Smooth muscle cell (in vitro differentiated cells): ENCODE measurements at regions not wholly inside any gene's neighbourhood (a gene's known extent, or its start where the extent isn't known, plus 50 kb on each side); places are given as distances from the start of the nearest gene placed in this dataset.

Experiments used
- DNase-seq: peaks from one replicate; lab custom pipeline; 2025; ENCODE audit not compliant: unreplicated experiment; lab: John Stamatoyannopoulos, UW
- H2AFZ ChIP-seq: fragments of 200-600 bp; sonication (generic); 2 replicates; pipeline ENCODE4 v1.6.0; 2016; ENCODE audit warnings: antibody characterized with exemption, low read depth, mild to moderate bottlenecking
- H3F3A ChIP-seq: fragments of 200-600 bp; sonication (generic); 2 replicates; pipeline ENCODE4 v1.6.0; 2017; ENCODE audit warnings: antibody characterized with exemption, low read depth
- H3K27ac ChIP-seq: fragments of 200-600 bp; sonication (generic); 2 replicates; pipeline ENCODE4 v1.5.1; 2016; ENCODE audit warnings: low read depth, mild to moderate bottlenecking
- H3K27me3 ChIP-seq: fragments of 200-600 bp; sonication (generic); 2 replicates; pipeline ENCODE4 v1.6.1; 2016; ENCODE audit warnings: low read depth, mild to moderate bottlenecking
- H3K36me3 ChIP-seq: fragments of 200-600 bp; sonication (generic); 2 replicates; pipeline ENCODE4 v1.5.1; 2016; ENCODE audit warnings: low read depth
- H3K4me1 ChIP-seq: fragments of 200-600 bp; sonication (generic); 2 replicates; pipeline ENCODE4 v1.5.1; 2016; ENCODE audit warnings: low read depth
- H3K4me2 ChIP-seq: fragments of 200-600 bp; sonication (generic); 2 replicates; pipeline ENCODE4 v1.6.0; 2016; ENCODE audit warnings: mild to moderate bottlenecking
- H3K4me3 ChIP-seq: fragments of 200-600 bp; sonication (generic); 2 replicates; pipeline ENCODE4 v1.5.1; 2016; ENCODE audit warnings: mild to moderate bottlenecking
- H3K79me2 ChIP-seq: fragments of 200-600 bp; sonication (generic); 2 replicates; pipeline ENCODE4 v1.6.0; 2016; ENCODE audit warnings: low read depth, mild to moderate bottlenecking
- H3K9ac ChIP-seq: fragments of 200-600 bp; sonication (generic); 2 replicates; pipeline ENCODE4 v1.6.0; 2016; ENCODE audit warnings: low read depth
- H3K9me3 ChIP-seq: fragments of 200-600 bp; sonication (generic); replicated peaks from 2 replicates; pipeline ENCODE4 v1.5.1; 2016; ENCODE audit warnings: low read depth
- H4K20me1 ChIP-seq: fragments of 200-600 bp; sonication (generic); 2 replicates; pipeline ENCODE4 v1.6.0; 2016; ENCODE audit warnings: low read depth
- CTCF ChIP-seq: fragments of 200-600 bp; sonication (generic); IDR thresholded peaks from 2 replicates; pipeline ENCODE4 v1.5.1; 2017; ENCODE audit warnings: borderline replicate concordance, mild to moderate bottlenecking, antibody characterized with exemption; ENCODE audit not compliant: insufficient read depth, poor library complexity, severe bottlenecking
- WGBS: methylation state at CpG from one replicate; pipeline ENCODE4 v1.1.7; 2016; ENCODE audit warnings: low lambda C conversion rate; 5-methylcytosine and 5-hydroxymethylcytosine counted together

DNA sequence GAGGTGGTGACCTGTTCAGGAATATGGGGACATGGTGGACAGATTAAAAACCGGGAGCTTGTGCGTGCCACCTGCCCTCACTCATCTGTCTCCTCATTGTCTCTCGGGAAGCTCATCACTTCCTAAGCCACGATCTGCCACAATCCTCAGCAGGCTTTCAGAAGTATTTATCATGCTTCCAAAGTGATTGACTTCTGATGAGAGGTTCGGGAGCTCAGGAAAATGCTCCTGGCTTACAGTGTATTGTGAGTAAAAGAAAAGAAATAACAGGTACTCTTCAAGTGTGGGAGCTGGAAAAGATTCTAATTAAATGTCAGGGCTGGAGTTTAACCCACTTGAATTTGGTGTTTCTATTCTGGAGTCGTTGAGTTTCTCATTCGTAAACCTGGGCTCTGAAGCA lies 91.9 kb upstream of the DRD2 start:
- Histone ChIP-seq H3K36me3 (no peaks in the 10 kb centered on the region), H3F3A (no peaks in the 10 kb centered on the region), H3K27ac (no peak overlapping the region), H3K4me1 (peaks cover 21% of the 10 kb centered on the region), H4K20me1 (no peaks in the 10 kb centered on the region), H3K27me3 (no peaks in the 10 kb centered on the region), H3K4me2 (no peak overlapping the region), H3K9me3 (no peaks in the 10 kb centered on the region), H3K4me3 (no peak overlapping the region), H3K9ac (no peak overlapping the region), H3K79me2 (no peaks in the 10 kb centered on the region), H2AFZ (no peak overlapping the region)
- DNase-seq = no peak
- no peak for TF ChIP-seq CTCF
- 94% methylated on average over 7 of the region's 7 CpGs for WGBS

- Histone ChIP-seq H4K20me1 (no peaks in the 10 kb centered on the region), H3K4me3 (no peak overlapping the region), H3K9me3 (no peaks in the 10 kb centered on the region), H3K36me3 (no peaks in the 10 kb centered on the region), H3K4me2 (no peak overlapping the region), H2AFZ (no peak overlapping the region), H3F3A (no peaks in the 10 kb centered on the region), H3K79me2 (no peaks in the 10 kb centered on the region), H3K27me3 (no peaks in the 10 kb centered on the region), H3K27ac (no peak overlapping the region), H3K9ac (no peak overlapping the region), H3K4me1 (peaks cover 9% of the 10 kb centered on the region)
- no peak for DNase-seq
- no peak for TF ChIP-seq CTCF
- WGBS = 83% methylated on average over 4 of the region's 4 CpGs
These were observed 89.4 kb upstream of the DRD2 start for GRCh38 chr11:113564527-113565130.

DNA sequence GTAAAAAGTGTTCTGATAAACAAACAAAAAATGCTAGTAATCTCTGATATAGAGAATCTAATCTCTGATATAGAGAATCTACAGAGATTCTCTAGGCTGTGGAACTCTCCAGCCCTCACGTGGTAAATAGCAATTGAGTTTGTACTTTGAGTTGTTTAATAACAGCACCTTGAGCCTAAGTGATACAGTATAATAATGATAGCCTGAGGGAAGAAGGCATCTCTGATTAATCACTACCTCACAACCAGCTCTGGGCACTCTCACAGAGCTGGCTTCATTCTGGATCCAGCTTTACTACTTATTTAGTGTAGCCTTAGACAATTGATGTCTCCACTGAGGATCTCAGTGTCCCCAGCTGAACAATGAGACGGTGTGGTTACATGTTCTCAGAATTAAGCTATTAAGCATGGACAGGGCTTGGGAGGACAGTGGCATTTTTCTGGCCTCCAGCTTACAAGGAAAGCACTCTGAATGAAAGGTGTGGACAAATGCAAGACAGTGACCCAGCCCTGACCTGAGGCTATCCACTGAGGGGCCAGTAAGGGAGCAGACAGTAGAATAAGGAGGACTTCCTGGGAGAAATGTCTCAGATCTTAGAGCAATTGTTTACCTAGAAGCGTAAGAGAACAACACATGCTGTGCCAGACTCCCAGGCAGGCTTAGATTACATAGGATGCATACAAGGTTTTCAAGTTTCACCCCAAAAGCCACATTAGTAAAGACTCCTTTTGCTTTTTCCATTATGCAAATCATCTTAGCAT lies 88.7 kb upstream of the DRD2 start:
- Histone ChIP-seq H3F3A (no peaks in the 10 kb centered on the region), H3K27ac (no peak overlapping the region), H4K20me1 (no peaks in the 10 kb centered on the region), H3K4me1 (peaks cover 10% of the 10 kb centered on the region), H3K36me3 (no peaks in the 10 kb centered on the region), H3K9ac (no peak overlapping the region), H3K79me2 (no peaks in the 10 kb centered on the region), H2AFZ (no peak overlapping the region), H3K4me3 (no peak overlapping the region), H3K4me2 (no peak overlapping the region), H3K27me3 (no peaks in the 10 kb centered on the region), H3K9me3 (no peaks in the 10 kb centered on the region)
- no peak for TF ChIP-seq CTCF
- WGBS = 73% methylated on average over 3 of the region's 3 CpGs
- DNase-seq = no peak
